ENCODE measurements at regions not wholly inside any gene's neighbourhood (a gene's known extent, or its start where the extent isn't known, plus 50 kb on each side); places are given as distances from the start of the nearest gene placed in this dataset.

DNA sequence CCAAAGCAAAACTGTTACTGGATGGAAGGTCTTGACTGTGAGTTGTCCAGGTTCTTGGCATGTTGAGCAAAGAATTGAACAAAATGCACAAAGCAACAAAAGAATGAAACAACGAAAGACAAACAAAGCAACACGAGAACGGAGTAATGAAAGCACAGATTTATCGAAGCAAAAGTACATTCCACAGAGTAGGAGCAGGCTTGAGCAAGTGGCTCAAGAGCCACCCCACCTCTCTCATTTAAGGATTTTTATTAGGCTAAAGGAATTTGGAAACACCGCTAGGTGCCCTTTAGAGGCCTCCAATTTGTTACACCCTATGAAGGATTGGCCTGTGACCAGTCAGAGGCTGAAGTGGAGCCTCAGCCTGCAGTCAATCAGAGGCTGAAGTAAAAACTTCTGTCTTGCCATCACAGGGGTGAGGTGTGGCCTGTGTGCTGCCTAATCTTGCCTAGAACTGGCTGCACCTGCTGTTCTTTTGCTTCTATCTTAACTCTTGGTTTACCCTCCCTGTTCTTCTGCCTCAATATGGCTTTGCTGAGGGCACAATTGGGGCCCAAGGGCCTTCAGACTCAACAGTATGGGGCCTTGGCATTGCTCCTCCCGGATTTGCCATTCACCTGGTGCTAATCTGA is 59.4 kb upstream of the FTH1 start:
- no peak for DNase-seq

DNA sequence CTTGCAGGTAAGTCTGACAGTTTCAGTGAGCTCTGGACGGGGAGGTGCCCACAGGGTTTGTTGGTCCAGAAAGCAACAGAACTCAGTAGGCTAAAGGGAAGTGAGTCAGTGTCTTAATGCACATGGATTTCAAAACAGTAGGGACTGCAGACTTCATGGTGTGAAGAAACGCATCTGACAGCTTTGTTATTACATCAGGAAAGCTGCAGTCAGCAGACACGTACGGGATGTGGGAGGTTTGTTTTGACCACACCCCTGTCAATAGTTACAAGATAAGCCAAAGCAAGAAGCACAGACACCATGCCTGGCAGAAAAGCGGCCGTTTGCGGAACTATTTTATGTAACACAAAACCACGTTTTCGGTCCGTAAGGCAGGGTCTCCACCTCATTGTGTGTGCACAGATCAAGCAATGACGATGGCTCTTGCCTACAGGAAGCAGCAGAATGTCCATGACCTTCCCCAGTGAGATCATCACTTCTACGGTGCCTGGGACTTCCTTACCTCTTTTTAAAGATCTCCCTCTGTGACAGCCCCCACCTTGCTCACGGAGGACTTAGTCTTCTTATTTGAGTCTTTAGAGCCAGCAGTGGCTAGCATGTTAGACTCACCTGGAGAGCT is 58.2 kb upstream of the FTH1 start:
- peak; percentile 36 to 40 for DNase-seq

DNA sequence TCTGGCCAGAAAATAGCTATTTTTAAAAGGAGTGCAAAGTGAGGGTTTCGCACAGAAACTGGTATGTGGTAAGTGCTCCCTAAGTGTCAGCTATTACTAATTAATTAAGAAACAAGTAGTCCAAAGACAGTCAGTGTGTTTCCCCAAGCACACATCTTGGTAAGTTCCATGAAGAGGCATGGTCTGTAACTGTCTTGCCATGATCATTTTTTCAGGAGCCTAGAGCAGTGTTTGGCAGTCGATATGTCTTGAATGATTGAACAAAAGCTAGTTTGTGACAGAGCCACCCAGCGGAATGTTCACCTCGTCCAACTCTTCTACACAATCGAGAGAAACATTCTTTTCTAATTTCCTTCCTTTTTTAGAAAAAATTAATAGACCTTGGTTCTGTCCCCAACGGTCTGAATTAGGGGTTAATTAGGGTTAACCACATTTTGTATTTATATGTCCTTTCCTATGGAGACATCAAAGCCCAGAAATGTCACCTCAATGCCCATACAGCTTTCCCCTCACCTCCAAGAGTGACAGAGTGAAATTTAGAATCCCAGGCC is 57.6 kb upstream of the FTH1 start:
- DNase-seq = no peak

DNA sequence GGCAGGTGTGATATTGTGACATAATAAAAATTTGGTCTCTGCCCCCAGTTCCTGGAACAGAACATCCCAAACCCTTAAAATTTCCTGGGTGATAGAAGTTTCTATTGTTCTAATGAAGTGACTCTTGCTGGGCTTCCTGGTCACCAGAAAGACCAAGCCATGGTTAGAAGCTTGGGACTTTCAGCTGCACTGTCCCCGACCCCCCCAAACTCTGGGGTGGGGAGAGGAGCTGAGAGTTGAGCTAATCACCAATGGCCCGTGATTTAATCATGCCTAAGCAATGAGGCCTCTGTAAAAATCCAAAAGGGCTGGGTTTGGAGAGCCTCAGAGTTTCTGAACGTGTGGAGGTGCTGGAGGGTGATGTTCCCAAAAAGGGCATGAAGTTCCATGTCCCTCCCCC is 54.8 kb upstream of the FTH1 start:
- DNase-seq = no peak

DNA sequence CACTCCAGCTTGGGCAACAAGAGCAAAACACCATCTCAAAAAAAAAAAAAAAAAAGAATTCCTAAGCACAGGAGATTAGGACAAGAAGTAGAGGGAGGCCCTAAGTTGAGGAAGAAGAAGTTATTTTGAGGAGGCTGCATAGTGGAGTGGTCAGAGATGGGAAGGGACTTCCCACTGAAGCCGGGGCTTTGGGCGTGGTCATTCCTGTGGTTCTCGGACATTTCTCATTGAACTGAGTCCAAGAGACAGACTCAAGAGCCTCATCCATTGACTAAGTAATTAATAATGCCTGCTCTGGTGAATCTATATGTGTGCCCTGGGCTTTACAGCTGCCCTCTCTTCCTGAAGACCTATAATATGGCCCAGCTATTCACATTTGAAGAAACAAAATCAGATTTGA is 53.2 kb upstream of the FTH1 start:
- DNase-seq = no peak

DNA sequence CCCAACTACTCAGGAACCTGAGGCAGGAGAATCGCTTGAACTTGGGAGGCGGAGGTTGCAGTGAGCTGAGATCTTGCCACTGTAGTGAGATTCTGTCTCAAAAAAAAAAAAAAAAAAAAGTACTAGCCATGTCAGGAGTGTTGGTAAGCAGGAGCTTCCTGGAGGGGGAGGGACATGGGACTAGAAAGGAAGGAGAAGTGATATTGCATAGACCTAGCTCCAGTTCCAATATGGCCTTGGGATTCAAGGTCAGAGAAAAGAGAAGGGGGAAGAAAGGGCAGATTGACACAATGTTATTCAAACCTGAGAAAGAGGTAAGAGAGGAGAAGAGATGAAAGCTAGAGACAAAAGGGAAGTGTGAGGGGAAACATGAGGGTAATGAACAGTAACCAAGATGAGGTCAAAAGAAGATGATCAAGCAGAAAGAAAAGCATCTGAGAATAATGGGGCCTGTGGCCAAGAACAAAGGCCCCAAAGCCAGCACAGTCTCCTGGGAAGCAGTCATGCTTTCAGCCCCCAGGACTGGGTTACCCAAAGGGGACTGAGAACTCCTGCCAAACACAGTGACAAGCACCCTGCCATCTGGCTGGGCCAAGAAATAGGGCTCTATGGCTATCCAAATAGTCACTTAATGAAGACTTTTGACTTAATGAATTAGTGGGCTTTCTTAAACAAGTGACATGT is 51.7 kb upstream of the FTH1 start:
- DNase-seq = no peak

DNA sequence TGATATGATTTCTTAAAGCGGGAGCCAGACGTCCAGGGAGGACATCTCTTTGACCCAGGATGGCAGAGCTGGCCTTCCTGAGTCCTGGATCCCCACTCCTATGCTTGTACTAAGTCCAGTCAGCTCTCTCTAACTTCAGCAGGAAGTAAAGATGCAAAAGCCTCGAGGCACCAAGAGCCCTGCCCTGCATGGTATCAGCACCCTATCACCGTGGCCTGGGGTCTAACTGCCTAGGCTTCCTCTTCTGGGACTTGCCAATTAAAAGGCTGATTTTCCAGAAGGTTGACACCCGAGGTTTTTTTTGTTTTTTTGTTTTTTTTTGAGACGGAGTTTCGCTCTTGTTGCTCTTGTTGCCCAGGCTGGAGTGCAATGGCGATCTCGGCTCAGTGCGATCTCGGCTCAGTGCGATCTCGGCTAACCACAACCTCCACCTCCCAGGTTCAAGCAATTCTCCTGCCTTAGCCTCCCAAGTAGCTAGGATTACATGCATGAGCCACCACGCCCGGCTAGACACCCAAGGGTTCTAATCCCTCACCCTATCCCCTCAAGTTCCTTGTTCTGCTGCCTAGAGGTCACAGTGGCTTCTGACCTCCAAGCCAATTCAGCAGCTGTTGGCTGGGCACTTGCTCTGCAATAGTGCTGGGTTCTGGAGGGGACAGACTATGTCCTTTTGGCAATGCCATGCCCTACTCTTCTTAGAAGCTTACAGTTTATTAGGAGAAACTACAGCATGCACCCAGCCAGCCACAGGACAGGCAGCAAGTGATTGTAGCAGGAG is 50.6 kb upstream of the FTH1 start:
- no peak for DNase-seq

All from activated CD4-positive, alpha-beta T cell treated with anti-CD3 and anti-CD28 coated beads, Interleukin-2, amount 50 U/mL, for 4 hours (primary cell).